ENCODE measurements at regions not wholly inside any gene's neighbourhood (a gene's known extent, or its start where the extent isn't known, plus 50 kb on each side); places are given as distances from the start of the nearest gene placed in this dataset.

- ChIA-PET CTCF (interaction anchor here (1.7 to 2.6 kb wide), 2 partner anchors 165 to 168 kb away, joined by 8 to 9 read pairs; no protein-coding TSS in a partner anchor), POLR2A (no interaction called here)
- no peak for ATAC-seq
- no peak for DNase-seq (ENCODE audit: low spot score)
- Mint-ChIP-seq H3K9me3 (no peaks in the 10 kb centered on the region), H3K4me1 (peaks cover 31% of the 10 kb centered on the region), H3K36me3 (no peaks in the 10 kb centered on the region), H3K27ac (no peak overlapping the region), H3K27me3 (ENCODE audit: low read depth) (no peaks in the 10 kb centered on the region), H3K4me3 (no peak overlapping the region)
- no peak for TF ChIP-seq NR1H2 (CRISPR knock-in tag; IDR thresholded peaks at IDR 0.05)
- no peak for TF ChIP-seq HMGA2 (CRISPR knock-in tag; IDR thresholded peaks at IDR 0.05)
- TF ChIP-seq FOXJ3 (CRISPR knock-in tag; IDR thresholded peaks at IDR 0.05; ENCODE audit: borderline replicate concordance), result no peak
- TF ChIP-seq CBFB (CRISPR knock-in tag; IDR thresholded peaks at IDR 0.05; ENCODE audit: low read depth), result no peak
- TF ChIP-seq ZNF423 (CRISPR knock-in tag; IDR thresholded peaks at IDR 0.05), result no peak
- no peak for TF ChIP-seq ZNF138 (CRISPR knock-in tag; conservative IDR thresholded peaks at IDR 0.05)
- TF ChIP-seq USF2 (CRISPR knock-in tag; IDR thresholded peaks at IDR 0.05), result no peak
- no peak for TF ChIP-seq AFF4 (CRISPR knock-in tag; IDR thresholded peaks at IDR 0.05; ENCODE audit: borderline replicate concordance)
- no peak for TF ChIP-seq ATF1 (CRISPR knock-in tag; IDR thresholded peaks at IDR 0.05)
- TF ChIP-seq RELA (CRISPR knock-in tag; IDR thresholded peaks at IDR 0.05; ENCODE audit: borderline replicate concordance), result no peak
- no peak for TF ChIP-seq JUN (CRISPR knock-in tag; IDR thresholded peaks at IDR 0.05)
- no peak for TF ChIP-seq SOX15 (CRISPR knock-in tag; IDR thresholded peaks at IDR 0.05)
- TF ChIP-seq CDX4 (CRISPR knock-in tag; IDR thresholded peaks at IDR 0.05; ENCODE audit: borderline replicate concordance), result no peak
- TF ChIP-seq PREB (CRISPR knock-in tag; IDR thresholded peaks at IDR 0.05; ENCODE audit: borderline replicate concordance), result no peak
- TF ChIP-seq ZNF416 (CRISPR knock-in tag; IDR thresholded peaks at IDR 0.05), result no peak
- TF ChIP-seq ZNF121 (CRISPR knock-in tag; IDR thresholded peaks at IDR 0.05), result no peak
Measured at GRCh38 chr17:79223953-79224352, 149.3 kb downstream of the ENGASE start.

- DNase-seq (ENCODE audit: low spot score) (no peak), ATAC-seq (no peak)
- peaks cover 31% of the 10 kb centered on the region for H3K4me1 Mint-ChIP-seq
- CTCF ChIA-PET, result interaction anchor here (1.7 to 2.6 kb wide), 2 partner anchors 165 to 168 kb away, joined by 8 to 9 read pairs; no protein-coding TSS in a partner anchor
- no peak overlapping the region for H3K27ac Mint-ChIP-seq
- no peaks in the 10 kb centered on the region for H3K9me3 Mint-ChIP-seq
- POLR2A ChIA-PET, result interaction anchor here (0.7 kb wide), 1 partner anchor 326 kb away, joined by 3 read pairs; no protein-coding TSS in a partner anchor
- H3K27me3 Mint-ChIP-seq (ENCODE audit: low read depth), result no peaks in the 10 kb centered on the region
- H3K4me3 Mint-ChIP-seq, result no peak overlapping the region
- no peaks in the 10 kb centered on the region for H3K36me3 Mint-ChIP-seq
- TF ChIP-seq ZNF138 (CRISPR knock-in tag; conservative IDR thresholded peaks at IDR 0.05) (no peak), ZNF512 (CRISPR knock-in tag; IDR thresholded peaks at IDR 0.05; ENCODE audit: borderline replicate concordance) (no peak), ZNF232 (CRISPR knock-in tag; IDR thresholded peaks at IDR 0.05) (no peak), TP53 (CRISPR knock-in tag; IDR thresholded peaks at IDR 0.05) (no peak), ZNF416 (CRISPR knock-in tag; IDR thresholded peaks at IDR 0.05) (no peak), MYBL2 (CRISPR knock-in tag; IDR thresholded peaks at IDR 0.05) (no peak), NFYB (CRISPR knock-in tag; conservative IDR thresholded peaks at IDR 0.05; ENCODE audit: low read depth) (no peak), ZNF396 (CRISPR knock-in tag; IDR thresholded peaks at IDR 0.05; ENCODE audit: borderline replicate concordance) (no peak), NR1H2 (CRISPR knock-in tag; IDR thresholded peaks at IDR 0.05) (no peak), CREM (CRISPR knock-in tag; IDR thresholded peaks at IDR 0.05) (no peak), CREB1 (CRISPR knock-in tag; IDR thresholded peaks at IDR 0.05) (no peak), FOXK1 (CRISPR knock-in tag; IDR thresholded peaks at IDR 0.05) (no peak), FOXJ3 (CRISPR knock-in tag; IDR thresholded peaks at IDR 0.05; ENCODE audit: borderline replicate concordance) (no peak), SOX15 (CRISPR knock-in tag; IDR thresholded peaks at IDR 0.05) (no peak), ZSCAN18 (CRISPR knock-in tag; IDR thresholded peaks at IDR 0.05) (no peak), EMX1 (CRISPR knock-in tag; IDR thresholded peaks at IDR 0.05) (no peak)
Measured at GRCh38 chr17:79223471-79223870, 148.8 kb downstream of the ENGASE start.

All from WTC11 (cell line).